KMS-11 (cell line): ENCODE measurements at regions not wholly inside any gene's neighbourhood (a gene's known extent, or its start where the extent isn't known, plus 50 kb on each side); places are given as distances from the start of the nearest gene placed in this dataset.

Source experiments
- H2AFZ ChIP-seq: fragments of 200-600 bp; sonication (generic); 2 replicates; pipeline ENCODE4 v1.6.1; 2016; ENCODE audit warnings: antibody characterized with exemption, mixed run types, low read depth
- H3K27ac ChIP-seq: fragments of 200-600 bp; sonication (generic); 2 replicates; pipeline ENCODE4 v1.6.1; 2016; ENCODE audit warnings: mild to moderate bottlenecking, mixed run types
- H3K27me3 ChIP-seq: fragments of 200-600 bp; sonication (generic); 2 replicates; pipeline ENCODE4 v1.6.1; 2017; ENCODE audit warnings: mild to moderate bottlenecking, low read depth, mixed run types, moderate library complexity; ENCODE audit not compliant: insufficient read depth
- H3K36me3 ChIP-seq: fragments of 200-600 bp; sonication (generic); 2 replicates; pipeline ENCODE4 v1.6.1; 2017; ENCODE audit warnings: mild to moderate bottlenecking, mixed run types; ENCODE audit not compliant: insufficient read depth
- H3K4me1 ChIP-seq: fragments of 200-600 bp; sonication (generic); 2 replicates; pipeline ENCODE4 v1.6.1; 2016; ENCODE audit warnings: mild to moderate bottlenecking, low read depth, mixed run types; ENCODE audit not compliant: poor library complexity, severe bottlenecking
- H3K4me2 ChIP-seq: fragments of 200-600 bp; sonication (generic); 2 replicates; pipeline ENCODE4 v1.7.0; 2016; ENCODE audit warnings: mild to moderate bottlenecking, mixed run types
- H3K4me3 ChIP-seq: fragments of 200-600 bp; sonication (generic); IDR thresholded peaks from 2 replicates; pipeline ENCODE4 v1.6.1; 2017; ENCODE audit warnings: low read depth, low read length, mixed read lengths; ENCODE audit not compliant: insufficient read depth
- H3K79me2 ChIP-seq: fragments of 200-600 bp; sonication (generic); 2 replicates; pipeline ENCODE4 v1.6.1; 2016; ENCODE audit warnings: low read depth, mixed run types; ENCODE audit not compliant: insufficient read depth
- H3K9ac ChIP-seq: fragments of 200-600 bp; sonication (generic); 2 replicates; pipeline ENCODE4 v1.6.1; 2016; ENCODE audit warnings: mild to moderate bottlenecking, mixed run types
- H4K20me1 ChIP-seq: fragments of 200-600 bp; sonication (generic); 2 replicates; pipeline ENCODE4 v1.6.1; 2016; ENCODE audit warnings: mild to moderate bottlenecking, mixed run types; ENCODE audit not compliant: insufficient read depth
- CTCF ChIP-seq: fragments of 200-600 bp; sonication (generic); conservative IDR thresholded peaks from 2 replicates; pipeline ENCODE4 v1.6.1; 2017; ENCODE audit warnings: low read depth, mild to moderate bottlenecking, antibody characterized with exemption, low read length, moderate library complexity, mixed read lengths

GRCh38 chr12:107351713-107352112, 258.4 kb upstream of the CRY1 start:
- Histone ChIP-seq H3K4me1 (no peaks in the 10 kb centered on the region), H3K4me2 (no peak overlapping the region), H3K27me3 (no peaks in the 10 kb centered on the region), H2AFZ (no peak overlapping the region), H3K27ac (no peak overlapping the region), H3K9ac (no peak overlapping the region), H3K4me3 (no peak overlapping the region), H3K79me2 (no peaks in the 10 kb centered on the region), H3K36me3 (no peaks in the 10 kb centered on the region), H4K20me1 (no peaks in the 10 kb centered on the region)
- no peak for TF ChIP-seq CTCF

DNA sequence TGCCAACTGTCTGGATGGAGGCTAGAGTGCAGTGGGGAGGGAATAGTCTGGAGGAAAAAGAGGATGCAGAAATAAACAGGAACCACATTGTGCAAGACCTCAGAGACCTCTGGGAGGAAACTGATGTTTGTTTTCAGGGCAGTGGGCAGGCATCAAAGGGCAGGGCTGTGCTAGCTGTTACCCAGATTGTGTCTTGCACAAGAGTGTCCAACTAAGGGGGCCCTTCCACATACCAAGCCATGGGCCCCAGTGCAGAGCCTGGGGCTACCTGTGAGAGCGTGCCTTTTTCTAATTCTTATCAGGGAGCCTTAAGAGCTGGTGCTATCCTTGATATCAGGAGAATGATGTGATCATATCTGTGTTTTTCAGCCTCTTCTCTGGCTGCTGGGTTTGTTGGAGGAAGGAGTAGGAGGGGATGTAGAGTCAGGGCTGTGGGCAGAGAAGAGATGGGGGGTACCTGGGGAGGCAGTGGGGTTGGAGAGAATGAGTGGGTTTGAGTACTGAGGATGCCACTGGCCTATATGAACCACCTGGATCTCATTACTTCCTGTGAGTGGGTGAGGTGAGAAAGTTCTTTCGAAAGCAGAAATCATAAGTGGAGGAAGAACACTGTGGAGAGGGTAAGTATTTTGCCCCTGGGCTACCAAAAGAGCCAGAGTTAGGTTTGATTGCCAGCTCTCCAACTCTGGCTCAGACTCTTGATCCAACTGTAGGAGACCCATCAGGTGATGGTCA, 259.2 kb upstream of the CRY1 start:
- Histone ChIP-seq H4K20me1 (no peaks in the 10 kb centered on the region), H3K27me3 (no peaks in the 10 kb centered on the region), H2AFZ (no peak overlapping the region), H3K4me2 (no peak overlapping the region), H3K36me3 (no peaks in the 10 kb centered on the region), H3K9ac (no peak overlapping the region), H3K79me2 (no peaks in the 10 kb centered on the region), H3K4me1 (no peaks in the 10 kb centered on the region), H3K4me3 (no peak overlapping the region), H3K27ac (no peak overlapping the region)
- no peak for TF ChIP-seq CTCF

- no peaks in the 10 kb centered on the region for H4K20me1 ChIP-seq
- no peaks in the 10 kb centered on the region for H3K79me2 ChIP-seq
- H3K9ac ChIP-seq: no peak overlapping the region
- no peak overlapping the region for H3K27ac ChIP-seq
- no peaks in the 10 kb centered on the region for H3K36me3 ChIP-seq
- no peak overlapping the region for H3K4me2 ChIP-seq
- no peaks in the 10 kb centered on the region for H3K4me1 ChIP-seq
- no peak overlapping the region for H2AFZ ChIP-seq
- no peaks in the 10 kb centered on the region for H3K27me3 ChIP-seq
- no peak for TF ChIP-seq CTCF
- H3K4me3 ChIP-seq: no peak overlapping the region
Measured at GRCh38 chr12:107353312-107353711, 260.0 kb upstream of the CRY1 start.

- Histone ChIP-seq H3K4me3 (no peak overlapping the region), H3K4me2 (no peak overlapping the region), H3K27ac (no peak overlapping the region), H3K36me3 (no peaks in the 10 kb centered on the region), H3K9ac (no peak overlapping the region), H3K27me3 (no peaks in the 10 kb centered on the region), H3K4me1 (no peaks in the 10 kb centered on the region), H3K79me2 (no peaks in the 10 kb centered on the region), H2AFZ (no peak overlapping the region), H4K20me1 (no peaks in the 10 kb centered on the region)
- no peak for TF ChIP-seq CTCF
Measured at GRCh38 chr12:107355004-107355565, 261.7 kb upstream of the CRY1 start.
